CD4-positive, alpha-beta T cell treated with Interferon gamma for 1 hour (primary cell): ENCODE measurements at regions not wholly inside any gene's neighbourhood (a gene's known extent, or its start where the extent isn't known, plus 50 kb on each side); places are given as distances from the start of the nearest gene placed in this dataset.

Experiments
- DNase-seq: peaks from one replicate; pipeline ENCODE4 v3.0.0-alpha.2; 2020

- no peak for DNase-seq
Observed at GRCh38 chr5:167304834-167305469, 986.5 kb upstream of the WWC1 start.

DNA sequence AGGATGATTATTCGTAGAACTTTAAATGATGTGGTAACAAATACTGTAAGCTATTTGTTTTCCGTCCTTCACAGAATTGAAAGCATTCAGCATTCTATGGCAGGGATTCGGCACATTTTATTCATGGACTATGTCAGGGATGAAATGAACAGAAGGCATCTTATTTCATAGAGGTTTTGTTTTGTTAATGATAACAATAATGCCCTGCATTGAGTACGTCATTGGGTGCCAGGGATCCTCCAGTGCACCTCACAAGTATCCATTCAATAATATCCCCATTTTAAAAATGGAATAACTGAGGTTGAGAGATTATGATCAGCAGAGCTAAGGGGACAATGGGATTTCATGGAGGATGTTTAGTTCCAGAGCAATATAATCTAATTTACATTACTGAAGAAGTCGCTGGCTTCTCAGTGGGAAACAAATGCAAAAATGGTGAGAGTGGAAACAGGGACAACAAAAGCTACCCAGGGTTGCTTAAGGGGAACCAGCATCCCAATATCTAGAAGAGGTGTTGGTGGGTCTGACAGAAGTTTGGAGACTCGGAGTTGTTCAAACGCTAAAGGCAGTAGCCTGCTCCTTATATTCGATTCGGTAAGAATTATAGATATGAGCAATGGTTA is 985.7 kb upstream of the WWC1 start:
- no peak for DNase-seq

DNA sequence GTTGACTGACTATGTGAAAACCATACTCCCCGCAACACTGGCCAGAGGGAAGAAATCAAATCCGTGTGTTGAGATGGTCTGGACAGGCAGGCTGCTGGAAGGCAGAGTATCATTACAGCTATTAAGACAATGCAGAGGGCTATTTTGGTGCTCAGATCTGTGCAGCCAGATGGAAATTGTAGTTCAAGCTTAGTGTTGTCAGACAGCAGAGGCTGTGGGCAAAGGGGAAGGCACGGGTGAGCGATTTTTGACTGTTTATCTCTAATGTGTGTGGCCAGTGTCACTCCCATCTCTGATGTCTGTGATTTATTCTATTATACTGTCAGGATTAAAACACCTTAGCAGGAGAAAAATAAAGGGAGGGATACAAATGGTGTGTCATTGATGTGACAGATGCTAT is 984.4 kb upstream of the WWC1 start:
- no peak for DNase-seq

- no peak for DNase-seq
Observed at GRCh38 chr5:167308466-167308865, 983.0 kb upstream of the WWC1 start.

- DNase-seq, result no peak
Observed at GRCh38 chr5:167309941-167310517, 981.4 kb upstream of the WWC1 start.

GRCh38 chr5:167311340-167311739 is 980.1 kb upstream of the WWC1 start:
- DNase-seq, result no peak

- no peak for DNase-seq
Observed at GRCh38 chr5:167312225-167312624, 979.2 kb upstream of the WWC1 start.

GRCh38 chr5:167315762-167316161 is 975.7 kb upstream of the WWC1 start:
- no peak for DNase-seq

DNA sequence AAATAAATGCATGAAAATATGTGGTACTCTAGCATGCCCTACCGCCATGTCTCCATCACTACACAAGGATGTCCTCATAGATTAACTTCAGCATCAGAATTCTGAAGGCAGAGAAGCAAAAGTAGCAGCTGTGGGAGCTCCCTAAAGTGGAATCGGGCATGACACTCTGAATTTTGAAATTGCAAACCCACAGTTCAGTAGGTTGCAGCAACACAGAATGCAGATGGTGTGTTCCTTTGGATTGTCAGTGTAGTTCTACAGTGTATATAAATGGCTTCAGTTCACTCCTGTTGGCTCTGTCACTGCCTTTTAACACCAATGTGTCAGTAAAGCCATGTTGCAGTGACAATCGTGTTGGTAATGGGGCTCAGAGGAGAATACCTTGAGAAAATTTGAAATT is 973.6 kb upstream of the WWC1 start:
- no peak for DNase-seq

- DNase-seq, result no peak
Observed at GRCh38 chr5:167319243-167319642, 972.2 kb upstream of the WWC1 start.

GRCh38 chr5:167320019-167320418 is 971.4 kb upstream of the WWC1 start:
- no peak for DNase-seq

DNA sequence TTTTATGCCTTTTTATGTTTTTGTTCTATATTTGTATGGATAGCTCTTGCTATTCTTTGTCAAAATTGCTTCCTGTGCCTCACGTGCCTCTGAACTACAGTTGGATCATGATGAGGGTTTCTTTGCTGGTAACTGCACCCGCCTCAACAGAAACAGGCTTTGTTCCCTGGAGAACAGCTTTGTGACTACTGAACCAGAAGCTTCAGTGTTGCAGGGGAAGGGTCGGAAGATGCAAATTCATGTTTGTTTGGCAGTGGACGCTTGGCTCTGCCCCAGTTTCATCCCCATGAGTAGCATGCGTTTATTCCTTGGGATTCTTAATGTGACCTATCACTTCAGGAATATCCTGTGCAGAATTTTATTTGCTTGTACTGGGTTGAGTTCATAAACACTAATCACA is 959.1 kb upstream of the WWC1 start:
- no peak for DNase-seq

GRCh38 chr5:167336161-167336560 is 955.3 kb upstream of the WWC1 start:
- DNase-seq, result no peak

DNA sequence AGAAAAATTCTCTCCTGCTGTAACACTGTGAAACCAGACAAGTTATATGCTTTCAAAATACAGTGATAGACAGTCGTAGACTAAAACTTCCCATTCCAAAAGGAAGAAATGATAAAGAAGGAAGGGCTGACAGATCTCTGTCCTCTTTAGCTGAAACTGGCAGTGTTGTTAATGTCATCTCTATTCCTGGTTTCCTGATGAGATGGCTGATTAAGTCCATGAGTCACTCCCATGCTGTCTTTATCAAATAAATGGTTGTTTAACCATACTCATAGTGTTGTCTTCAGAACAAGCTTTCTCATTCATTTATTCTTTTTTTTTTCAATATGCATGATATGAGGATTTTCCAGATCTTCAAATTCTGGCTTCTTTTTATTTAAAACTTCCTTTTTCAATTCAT is 952.2 kb upstream of the WWC1 start:
- no peak for DNase-seq

GRCh38 chr5:167346461-167346860 is 945.0 kb upstream of the WWC1 start:
- no peak for DNase-seq

DNA sequence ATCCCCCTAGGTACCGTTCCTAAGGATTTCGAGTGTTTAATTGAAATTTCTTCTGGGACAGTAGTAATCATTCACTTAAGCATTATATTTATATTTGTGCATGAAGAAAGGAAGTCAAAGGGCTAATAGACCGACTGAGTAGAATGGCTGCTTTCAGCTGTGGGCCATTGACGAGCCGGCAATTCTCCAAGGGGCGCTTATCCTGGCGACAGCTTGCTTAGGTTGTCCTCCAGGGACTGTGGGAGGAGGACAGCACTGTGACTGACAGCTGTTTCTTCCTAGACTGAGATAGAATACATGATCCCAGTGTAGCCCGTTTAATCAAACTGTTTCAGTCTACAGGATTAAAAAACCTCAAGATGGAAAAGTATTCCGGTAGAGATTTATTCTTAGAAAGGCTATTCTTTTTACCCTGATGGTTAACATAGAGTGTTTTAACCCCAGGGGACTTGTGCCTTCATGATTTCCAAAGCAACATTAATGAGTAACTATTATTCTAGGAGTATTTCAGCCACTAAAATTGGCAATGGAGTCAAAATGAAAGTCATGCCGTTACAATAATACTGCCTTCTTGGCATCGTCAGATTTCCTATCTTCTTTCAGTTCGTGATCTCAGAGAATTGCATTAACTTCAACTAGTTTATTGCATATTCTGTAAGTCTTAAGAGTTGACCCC is 943.1 kb upstream of the WWC1 start:
- no peak for DNase-seq

GRCh38 chr5:167348980-167349379 is 942.5 kb upstream of the WWC1 start:
- DNase-seq, result no peak

- no peak for DNase-seq
Observed at GRCh38 chr5:167351316-167351715, 940.1 kb upstream of the WWC1 start.

- no peak for DNase-seq
Observed at GRCh38 chr5:167352801-167353200, 938.6 kb upstream of the WWC1 start.

GRCh38 chr5:167355346-167355745 is 936.1 kb upstream of the WWC1 start:
- DNase-seq, result no peak

DNA sequence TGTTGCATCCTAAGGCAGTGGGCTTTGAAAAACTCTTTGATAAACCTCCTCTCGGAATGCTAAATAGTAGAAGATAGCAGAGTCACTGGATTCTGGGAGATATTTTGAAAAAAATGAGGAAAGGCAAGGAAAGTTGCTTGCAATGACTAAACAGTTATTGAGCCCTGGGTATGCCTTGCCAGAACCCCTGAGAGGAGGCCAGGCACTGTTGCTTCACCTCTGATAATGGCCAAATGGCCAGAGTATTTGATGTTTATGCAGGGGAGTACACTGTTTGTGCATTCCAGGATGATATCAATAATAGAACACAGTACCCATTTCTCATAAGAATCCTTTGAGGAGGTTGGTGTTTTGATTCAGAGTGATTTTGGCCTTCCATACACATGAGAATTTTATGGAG is 935.1 kb upstream of the WWC1 start:
- no peak for DNase-seq

DNA sequence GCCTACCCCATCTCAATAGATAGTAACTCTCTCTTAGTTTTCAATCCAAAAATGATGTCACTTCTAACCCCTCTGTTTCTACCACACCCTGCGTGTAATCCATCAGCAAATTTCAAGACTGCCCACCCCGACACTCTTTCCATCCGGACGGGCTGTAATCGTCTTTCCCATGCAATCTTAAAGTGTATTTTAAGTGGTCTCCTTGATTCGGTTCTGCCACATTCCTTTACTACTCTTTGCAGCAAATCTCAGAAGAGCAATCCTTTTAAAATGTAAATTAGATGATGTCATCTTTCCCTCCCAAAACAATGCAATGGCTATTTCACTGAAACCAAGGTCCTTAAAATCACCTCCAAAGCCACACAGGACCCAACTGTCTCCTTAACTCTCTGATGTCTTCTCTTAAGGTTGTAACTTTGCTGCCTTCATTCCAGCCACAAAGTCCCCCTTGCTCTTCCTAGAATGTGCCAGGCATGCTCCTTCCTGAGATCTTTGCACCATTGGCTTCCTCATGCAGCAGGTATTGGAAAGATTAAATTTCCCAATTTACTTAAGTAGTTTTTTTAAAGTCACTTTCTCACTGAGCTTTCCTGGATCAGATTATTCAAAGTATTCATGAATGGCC is 932.5 kb upstream of the WWC1 start:
- DNase-seq, result no peak

GRCh38 chr5:167361795-167362194 is 929.6 kb upstream of the WWC1 start:
- DNase-seq, result no peak

- no peak for DNase-seq
Observed at GRCh38 chr5:167363065-167363464, 928.4 kb upstream of the WWC1 start.
